H9 (cell line): ENCODE measurements at regions not wholly inside any gene's neighbourhood (a gene's known extent, or its start where the extent isn't known, plus 50 kb on each side); places are given as distances from the start of the nearest gene placed in this dataset.

Experiments used
- DNase-seq: peaks from one replicate; pipeline ENCODE4 v3.0.0-alpha.2; 2017
- H2AFZ ChIP-seq: one replicate; pipeline ENCODE4 v1.6.1; 2013; ENCODE audit warnings: mild to moderate bottlenecking, low read length, control low read depth, moderate library complexity
- H2AK5ac ChIP-seq: 2 replicates; pipeline ENCODE4 v1.6.1; 2013; ENCODE audit warnings: low read length, control low read depth, mixed read lengths; ENCODE audit not compliant: insufficient read length
- H2BK120ac ChIP-seq: one replicate; pipeline ENCODE4 v1.6.1; 2013; ENCODE audit warnings: low read depth, mild to moderate bottlenecking, low read length, control low read depth, inconsistent platforms; ENCODE audit not compliant: poor library complexity, severe bottlenecking
- H2BK12ac ChIP-seq: 2 replicates; pipeline ENCODE4 v1.6.1; 2013; ENCODE audit warnings: low read length, control low read depth, mixed read lengths, low read depth; ENCODE audit not compliant: insufficient read length
- H2BK15ac ChIP-seq: 2 replicates; pipeline ENCODE4 v1.6.1; 2013; ENCODE audit warnings: low read depth, low read length, control low read depth
- H2BK20ac ChIP-seq: one replicate; pipeline ENCODE4 v1.6.1; 2013; ENCODE audit warnings: low read depth, mild to moderate bottlenecking, low read length, control low read depth, inconsistent platforms; ENCODE audit not compliant: poor library complexity, severe bottlenecking
- H2BK5ac ChIP-seq: 2 replicates; pipeline ENCODE4 v1.6.1; 2013; ENCODE audit warnings: low read length, control low read depth, mixed read lengths; ENCODE audit not compliant: insufficient read length
- H3K14ac ChIP-seq: 2 replicates; pipeline ENCODE4 v1.6.1; 2013; ENCODE audit warnings: low read length, control low read depth; ENCODE audit not compliant: insufficient read depth
- H3K18ac ChIP-seq: 2 replicates; pipeline ENCODE4 v1.6.1; 2013; ENCODE audit warnings: low read depth, mild to moderate bottlenecking, mixed read lengths, low read length, control low read depth; ENCODE audit not compliant: insufficient read length
- H3K23ac ChIP-seq: 2 replicates; pipeline ENCODE4 v1.6.1; 2013; ENCODE audit warnings: low read length, control low read depth, mixed read lengths, low read depth; ENCODE audit not compliant: insufficient read length
- H3K23me2 ChIP-seq: 2 replicates; pipeline ENCODE4 v1.6.1; 2013; ENCODE audit warnings: low read depth, mild to moderate bottlenecking, mixed read lengths, low read length, control low read depth; ENCODE audit not compliant: insufficient read length, poor library complexity, severe bottlenecking
- H3K27ac ChIP-seq: 2 replicates; pipeline ENCODE4 v1.5.1; 2013; ENCODE audit warnings: low read length, control low read depth, mixed read lengths, low read depth; ENCODE audit not compliant: insufficient read length
- H3K27me3 ChIP-seq: 2 replicates; pipeline ENCODE4 v1.6.1; 2013; ENCODE audit warnings: low read length, control low read depth, inconsistent platforms; ENCODE audit not compliant: insufficient read depth
- H3K4ac ChIP-seq: 2 replicates; pipeline ENCODE4 v1.6.1; 2013; ENCODE audit warnings: low read depth, mild to moderate bottlenecking, control low read depth, inconsistent platforms, low read length, moderate library complexity
- H3K4me1 ChIP-seq: 2 replicates; pipeline ENCODE4 v1.6.1; 2013; ENCODE audit warnings: low read length, control low read depth, inconsistent platforms; ENCODE audit not compliant: insufficient read depth
- H3K4me2 ChIP-seq: 2 replicates; pipeline ENCODE4 v1.6.1; 2013; ENCODE audit warnings: low read length, control low read depth, mixed read lengths; ENCODE audit not compliant: insufficient read length, insufficient read depth
- H3K56ac ChIP-seq: 2 replicates; pipeline ENCODE4 v1.6.1; 2013; ENCODE audit warnings: low read depth, mild to moderate bottlenecking, mixed read lengths, low read length, control low read depth; ENCODE audit not compliant: insufficient read length
- H3K79me1 ChIP-seq: 2 replicates; pipeline ENCODE4 v1.6.1; 2013; ENCODE audit warnings: low read depth, mild to moderate bottlenecking, moderate library complexity, low read length, control low read depth, inconsistent platforms; ENCODE audit not compliant: insufficient read depth, poor library complexity, severe bottlenecking
- H3K79me2 ChIP-seq: 2 replicates; pipeline ENCODE4 v1.6.1; 2013; ENCODE audit warnings: low read length, control low read depth, inconsistent platforms; ENCODE audit not compliant: insufficient read depth
- H3K9ac ChIP-seq: 2 replicates; pipeline ENCODE4 v1.6.1; 2013; ENCODE audit warnings: low read length, control low read depth, mixed read lengths; ENCODE audit not compliant: insufficient read length; ENCODE audit errors: extremely low read depth
- H3K9me3 ChIP-seq: one replicate; pipeline ENCODE4 v1.6.1; 2013; ENCODE audit warnings: low read depth, low read length, inconsistent platforms; ENCODE audit not compliant: control insufficient read depth
- H3T11ph ChIP-seq: one replicate; pipeline ENCODE4 v1.6.1; 2013; ENCODE audit warnings: mild to moderate bottlenecking, low read length, control low read depth, inconsistent platforms
- H4K20me1 ChIP-seq: one replicate; pipeline ENCODE4 v1.6.1; 2013; ENCODE audit not compliant: control insufficient read depth, insufficient read length, insufficient read depth
- H4K5ac ChIP-seq: 2 replicates; pipeline ENCODE4 v1.6.1; 2013; ENCODE audit warnings: low read depth, mild to moderate bottlenecking, mixed read lengths, low read length, control low read depth; ENCODE audit not compliant: insufficient read length
- H4K8ac ChIP-seq: replicated peaks from 2 replicates; pipeline ENCODE4 v1.6.1; 2013; ENCODE audit warnings: low read length, control low read depth, mixed read lengths, low read depth; ENCODE audit not compliant: insufficient read length
- H4K91ac ChIP-seq: 2 replicates; pipeline ENCODE4 v1.6.1; 2013; ENCODE audit warnings: low read depth, mild to moderate bottlenecking, moderate library complexity, mixed read lengths, low read length, control low read depth; ENCODE audit not compliant: insufficient read length
- H3K27ac Mint-ChIP-seq, 3 experiments: 2 replicates in 2 of 3; 3 replicates in 1 of 3; pipeline ENCODE4 v1.8.0; 2020 to 2021; ENCODE audit warnings: mixed read lengths in 3 of 3, mild to moderate bottlenecking in 1 of 3, moderate library complexity in 1 of 3
- H3K27me3 Mint-ChIP-seq: 2 replicates; pipeline ENCODE4 v1.8.0; 2021; ENCODE audit warnings: low read depth, mild to moderate bottlenecking, moderate library complexity, mixed read lengths
- H3K36me3 Mint-ChIP-seq, 3 experiments: 2 replicates in 2 of 3; 3 replicates in 1 of 3; pipeline ENCODE4 v1.8.0; 2020 to 2021; ENCODE audit warnings: low read depth in 3 of 3, mixed read lengths in 3 of 3; ENCODE audit not compliant: insufficient read depth in 1 of 3
- H3K4me1 Mint-ChIP-seq, 2 experiments: 2 replicates each; pipeline ENCODE4 v1.8.0; 2020; ENCODE audit warnings: mixed read lengths in 2 of 2
- H3K4me3 Mint-ChIP-seq, 2 experiments: 2 replicates in 1 of 2; 3 replicates in 1 of 2; pipeline ENCODE4 v1.8.0; 2020 to 2021; ENCODE audit warnings: mild to moderate bottlenecking in 2 of 2, mixed read lengths in 2 of 2, moderate library complexity in 1 of 2
- H3K9me3 Mint-ChIP-seq, 2 experiments: 2 replicates in 1 of 2; 3 replicates in 1 of 2; pipeline ENCODE4 v1.8.0; 2020; ENCODE audit warnings: mild to moderate bottlenecking in 2 of 2, mixed read lengths in 2 of 2, moderate library complexity in 1 of 2
- CTCF ChIP-seq: fragments of 200-600 bp; sonication (generic); conservative IDR thresholded peaks from 3 replicates; pipeline ENCODE4 v1.8.0; 2021; ENCODE audit warnings: antibody characterized with exemption, mild to moderate bottlenecking
- WGBS: extraction: QIAGEN DNeasy Blood & Tissue Kit; methylation state at CpG from one replicate; pipeline ENCODE4 v1.1.7; 2013; ENCODE audit warnings: missing lambda C conversion rate, low lambda C conversion rate, mixed read lengths; ENCODE audit not compliant: insufficient read length; ENCODE audit errors: extremely low coverage; 5-methylcytosine and 5-hydroxymethylcytosine counted together

DNA sequence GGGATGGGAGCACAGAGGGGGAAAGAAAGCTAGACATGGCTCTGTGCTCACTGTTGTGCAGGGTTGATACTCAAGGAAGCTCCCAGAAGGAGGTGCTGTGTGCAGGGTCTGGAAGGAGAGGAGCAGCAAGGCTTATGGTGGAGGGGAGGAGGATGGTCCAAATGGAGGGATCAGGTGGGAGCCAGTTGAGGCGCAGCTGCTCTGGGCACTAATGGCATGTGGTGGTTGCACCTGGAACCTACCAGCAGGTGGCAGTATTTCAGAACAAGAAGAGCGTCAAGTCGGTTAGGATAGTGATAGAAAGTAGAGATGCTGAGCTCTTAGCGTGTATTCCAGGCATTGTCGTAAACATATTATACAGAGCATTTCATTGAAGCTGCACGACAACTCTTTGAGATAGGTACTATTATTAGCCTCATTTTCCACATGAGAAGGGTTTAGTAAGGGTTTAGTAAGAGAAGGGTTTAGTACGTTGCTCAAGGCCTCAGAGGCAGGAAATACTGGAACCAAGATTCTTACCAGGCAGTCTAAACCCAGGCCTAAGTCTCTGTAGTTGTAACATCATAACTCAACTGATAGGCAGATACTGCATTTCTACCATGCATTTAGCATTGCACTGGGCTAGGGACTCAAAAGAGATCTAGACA lies 223.7 kb downstream of the CYP26B1 start:
- no peak overlapping the region for H3K4me3 Mint-ChIP-seq
- Histone ChIP-seq H3T11ph (no peak overlapping the region), H3K56ac (no peak overlapping the region), H2BK20ac (no peak overlapping the region), H3K4ac (no peak overlapping the region), H3K79me1 (no peaks in the 10 kb centered on the region), H3K23ac (no peak overlapping the region), H3K27ac (no peak overlapping the region), H3K4me2 (no peak overlapping the region), H3K23me2 (no peaks in the 10 kb centered on the region), H3K18ac (no peak overlapping the region), H3K4me1 (no peaks in the 10 kb centered on the region), H2BK120ac (no peak overlapping the region), H3K79me2 (no peaks in the 10 kb centered on the region), H2BK12ac (no peak overlapping the region), H3K9me3 (no peaks in the 10 kb centered on the region), H2AK5ac (no peak overlapping the region), H2AFZ (no peak overlapping the region), H2BK15ac (no peak overlapping the region), H4K5ac (no peak overlapping the region), H3K9ac (no peak overlapping the region), H2BK5ac (no peak overlapping the region), H4K8ac (no peak overlapping the region), H4K91ac (no peak overlapping the region), H3K14ac (no peak overlapping the region), H4K20me1 (no peaks in the 10 kb centered on the region), H3K27me3 (no peaks in the 10 kb centered on the region)
- TF ChIP-seq CTCF: peak; percentile 94
- no peaks in the 10 kb centered on the region for H3K36me3 Mint-ChIP-seq
- H3K27me3 Mint-ChIP-seq: peaks cover 9% of the 10 kb centered on the region
- peak; percentile 86 for DNase-seq
- H3K9me3 Mint-ChIP-seq: no peaks in the 10 kb centered on the region; a peak in 2 of 5 replicates
- no peak overlapping the region for H3K27ac Mint-ChIP-seq
- no CpG with 5 or more reads among the region's 7 CpGs for WGBS
- no peaks in the 10 kb centered on the region for H3K4me1 Mint-ChIP-seq
